ENCODE measurements at regions not wholly inside any gene's neighbourhood (a gene's known extent, or its start where the extent isn't known, plus 50 kb on each side); places are given as distances from the start of the nearest gene placed in this dataset.

DNA sequence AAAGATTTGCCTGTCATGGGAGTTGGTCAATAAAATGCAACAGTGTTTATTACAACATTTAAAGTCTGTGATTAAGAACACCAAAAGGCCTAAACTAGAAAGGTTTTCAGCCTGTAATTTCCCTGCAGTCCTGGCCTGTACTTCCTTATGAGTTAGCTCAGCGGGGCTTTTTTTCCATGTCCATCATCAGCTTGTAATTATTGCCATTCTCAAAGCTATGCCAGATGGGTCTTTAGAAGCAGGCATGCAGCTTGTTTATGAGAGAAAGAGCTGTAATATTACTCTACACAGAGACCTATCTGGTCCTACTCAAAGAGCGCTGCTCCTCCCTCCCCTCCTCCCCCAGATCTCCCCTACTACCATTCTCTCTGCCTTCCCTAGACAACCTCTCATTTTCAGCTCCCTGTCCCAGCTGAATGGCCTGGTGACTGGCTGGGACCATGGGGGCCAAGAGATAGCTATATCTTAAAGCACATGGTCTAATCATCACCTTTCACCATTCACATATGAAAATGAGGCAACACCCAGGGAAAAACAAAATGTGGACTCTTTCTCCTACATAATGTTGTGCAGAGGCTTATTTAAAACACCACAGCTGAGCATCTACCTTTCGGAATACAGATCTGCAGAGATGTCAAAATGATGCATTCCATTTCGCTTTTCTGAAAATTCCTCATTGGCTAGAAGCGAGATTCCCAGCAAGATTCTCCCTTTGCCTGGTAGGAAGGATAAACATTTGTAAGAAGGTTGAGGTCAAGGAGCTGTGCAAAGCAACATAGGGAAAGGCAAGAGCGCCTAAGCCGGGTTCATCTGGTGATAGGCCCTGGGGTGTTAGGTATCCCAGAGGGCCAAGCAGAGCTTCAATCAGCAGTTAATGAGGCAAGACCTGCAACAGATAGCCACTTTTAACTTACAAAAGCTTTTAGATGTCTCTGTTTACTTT is 209.7 kb upstream of the CDKN3 start:
- no peak overlapping the region for H3K27ac Mint-ChIP-seq
- CTCF ChIA-PET, result interaction anchor here (1.8 kb wide), 1 partner anchor 12 kb away, joined by 10 read pairs; no protein-coding TSS in a partner anchor

GRCh38 chr14:54188064-54188666 is 208.6 kb upstream of the CDKN3 start:
- CTCF ChIA-PET, result interaction anchor here (1.8 kb wide), 1 partner anchor 13 kb away, joined by 10 read pairs; no protein-coding TSS in a partner anchor
- Mint-ChIP-seq H3K4me3 (no peak overlapping the region), H3K36me3 (no peaks in the 10 kb centered on the region)

More for the DNA sequence above, 209.7 kb upstream of the CDKN3 start:
- Mint-ChIP-seq H3K4me3 (no peak overlapping the region), H3K27me3 (peaks cover 6% of the 10 kb centered on the region), H3K4me1 (peaks cover 6% of the 10 kb centered on the region), H3K9me3 (no peaks in the 10 kb centered on the region), H3K36me3 (no peaks in the 10 kb centered on the region)
- no peak for DNase-seq

DNA sequence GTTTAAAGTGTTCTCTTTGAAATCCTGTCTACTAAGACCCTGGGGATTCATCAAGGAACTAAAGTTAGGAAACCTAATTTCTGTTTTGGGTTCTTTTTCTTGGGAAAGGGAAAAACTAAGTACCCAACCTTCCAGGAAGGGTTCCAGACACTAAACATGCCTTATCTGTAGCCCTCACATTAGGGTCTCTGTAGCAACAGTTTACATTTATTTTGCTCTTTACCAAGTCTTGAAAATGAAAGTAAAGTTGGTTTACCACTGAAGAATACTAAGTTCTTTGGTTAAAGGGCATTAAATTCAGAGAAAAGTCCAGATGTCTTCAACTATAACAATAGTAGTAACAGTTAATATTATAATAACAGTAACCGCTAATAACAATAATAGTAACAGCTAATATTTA is 207.5 kb upstream of the CDKN3 start:
- H3K27ac Mint-ChIP-seq, result no peak overlapping the region
- no peaks in the 10 kb centered on the region for H3K36me3 Mint-ChIP-seq
- no peak overlapping the region for H3K4me3 Mint-ChIP-seq
- no peaks in the 10 kb centered on the region for H3K9me3 Mint-ChIP-seq
- CTCF ChIA-PET, result interaction anchor here (0.7 kb wide), 1 partner anchor 140 kb away, joined by 3 read pairs; no protein-coding TSS in a partner anchor
- H3K4me1 Mint-ChIP-seq, result peaks cover 6% of the 10 kb centered on the region
- no peaks in the 10 kb centered on the region for H3K27me3 Mint-ChIP-seq
- DNase-seq, result no peak

More at GRCh38 chr14:54188064-54188666, 208.6 kb upstream of the CDKN3 start:
- no peaks in the 10 kb centered on the region for H3K27me3 Mint-ChIP-seq
- H3K4me1 Mint-ChIP-seq, result peaks cover 6% of the 10 kb centered on the region
- no peaks in the 10 kb centered on the region for H3K9me3 Mint-ChIP-seq
- no peak overlapping the region for H3K27ac Mint-ChIP-seq
- DNase-seq, result no peak

GRCh38 chr14:54189748-54190354 is 207.0 kb upstream of the CDKN3 start:
- no peaks in the 10 kb centered on the region for H3K9me3 Mint-ChIP-seq
- no peak for DNase-seq
- H3K36me3 Mint-ChIP-seq, result no peaks in the 10 kb centered on the region
- H3K4me1 Mint-ChIP-seq, result peaks cover 6% of the 10 kb centered on the region
- H3K4me3 Mint-ChIP-seq, result no peak overlapping the region
- H3K27ac Mint-ChIP-seq, result no peak overlapping the region
- CTCF ChIA-PET, result interaction anchor here (0.6 to 0.7 kb wide), 2 partner anchors 139 to 279 kb away, joined by 3 to 5 read pairs; no protein-coding TSS in a partner anchor
- no peaks in the 10 kb centered on the region for H3K27me3 Mint-ChIP-seq

DNA sequence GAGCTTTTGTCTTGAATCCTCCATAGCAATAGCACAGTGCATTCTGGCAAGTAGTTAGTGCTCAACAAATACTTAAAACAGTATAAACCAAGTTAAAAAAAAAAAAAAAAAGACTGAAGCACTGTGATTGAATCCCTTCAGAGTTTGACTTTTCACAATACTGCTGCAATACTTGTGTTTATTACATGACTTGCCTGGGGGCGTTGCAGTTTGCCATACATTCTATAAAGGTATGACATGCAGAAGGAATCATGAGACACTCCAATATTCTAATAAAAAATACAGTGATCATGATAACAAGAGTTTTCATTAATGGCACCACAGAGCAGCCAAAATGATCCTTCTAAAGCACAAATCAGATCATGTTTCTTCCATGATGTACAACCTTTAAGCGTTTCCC is 205.0 kb upstream of the CDKN3 start:
- Mint-ChIP-seq H3K4me1 (peaks cover 6% of the 10 kb centered on the region), H3K9me3 (no peaks in the 10 kb centered on the region), H3K27ac (no peak overlapping the region), H3K27me3 (no peaks in the 10 kb centered on the region), H3K4me3 (no peak overlapping the region), H3K36me3 (no peaks in the 10 kb centered on the region)
- no peak for DNase-seq
- CTCF ChIA-PET, result no interaction called here

DNA sequence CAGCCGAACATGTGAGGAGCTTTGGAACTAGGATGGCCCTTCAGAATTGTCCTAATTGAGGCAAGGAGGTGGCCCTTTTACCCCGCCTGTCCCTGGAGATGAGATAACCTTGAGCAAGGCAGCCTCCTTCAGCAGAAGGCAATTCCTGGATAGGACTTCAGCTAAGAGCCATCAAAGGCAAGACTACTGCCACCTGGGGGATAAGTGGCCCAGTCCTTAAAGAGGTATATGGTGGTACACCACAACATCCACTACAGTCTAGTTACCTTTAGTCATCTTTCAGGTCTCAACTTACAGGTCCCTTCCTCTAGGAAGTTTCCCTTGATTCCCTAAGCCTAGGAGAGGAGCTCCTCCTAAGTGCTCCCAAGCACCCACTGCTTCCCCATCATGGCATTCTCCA is 204.2 kb upstream of the CDKN3 start:
- Mint-ChIP-seq H3K27me3 (no peaks in the 10 kb centered on the region), H3K9me3 (no peaks in the 10 kb centered on the region), H3K36me3 (no peaks in the 10 kb centered on the region), H3K4me3 (no peak overlapping the region), H3K4me1 (peaks cover 6% of the 10 kb centered on the region), H3K27ac (no peak overlapping the region)
- no peak for DNase-seq
- CTCF ChIA-PET, result no interaction called here

DNA sequence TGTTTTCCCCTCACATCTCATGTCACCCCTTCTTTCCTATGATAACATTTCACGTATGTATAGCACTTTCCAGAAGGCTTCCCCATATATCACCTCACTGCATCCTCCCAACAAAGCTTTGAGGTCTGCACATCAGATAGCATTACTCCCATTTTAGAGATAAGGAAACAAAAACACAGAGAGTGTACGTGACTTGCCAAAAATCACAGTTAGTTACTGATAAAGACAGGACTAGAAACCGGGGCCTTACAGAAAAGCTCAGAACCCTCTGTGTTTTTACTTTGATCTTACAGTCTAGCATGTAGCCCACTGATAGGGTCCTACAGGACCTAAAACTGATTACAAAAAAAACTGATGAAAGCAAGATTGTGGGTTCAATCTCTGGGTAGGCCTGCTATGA is 202.9 kb upstream of the CDKN3 start:
- Mint-ChIP-seq H3K27me3 (no peaks in the 10 kb centered on the region), H3K36me3 (no peaks in the 10 kb centered on the region), H3K4me1 (peaks cover 6% of the 10 kb centered on the region), H3K9me3 (no peaks in the 10 kb centered on the region), H3K4me3 (no peak overlapping the region), H3K27ac (no peak overlapping the region)
- CTCF ChIA-PET, result interaction anchor here (0.6 kb wide), 1 partner anchor 17 kb away, joined by 3 read pairs; no protein-coding TSS in a partner anchor
- no peak for DNase-seq

DNA sequence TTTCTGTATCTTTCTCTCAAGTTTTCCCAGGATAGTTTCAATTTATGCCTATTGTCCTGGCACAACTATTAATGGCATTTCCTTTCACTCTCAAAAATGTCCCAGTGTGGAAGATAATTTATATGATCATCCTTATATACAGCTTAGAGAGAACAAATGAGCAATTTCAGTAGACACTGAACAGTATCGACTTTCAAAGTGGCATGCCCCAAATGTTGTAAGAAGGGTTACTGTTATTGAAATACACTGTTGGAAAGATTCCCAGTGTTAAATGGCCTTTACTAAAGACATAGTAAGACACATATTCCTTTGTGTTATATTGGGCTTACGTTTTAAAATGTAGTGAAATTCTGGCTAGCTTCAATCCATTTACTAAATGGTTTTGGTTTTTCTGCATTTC is 202.3 kb upstream of the CDKN3 start:
- Mint-ChIP-seq H3K36me3 (no peaks in the 10 kb centered on the region), H3K27ac (no peak overlapping the region), H3K27me3 (no peaks in the 10 kb centered on the region), H3K4me3 (no peak overlapping the region), H3K4me1 (peaks cover 6% of the 10 kb centered on the region), H3K9me3 (no peaks in the 10 kb centered on the region)
- CTCF ChIA-PET, result no interaction called here
- no peak for DNase-seq

- CTCF ChIA-PET, result no interaction called here
- no peaks in the 10 kb centered on the region for H3K27me3 Mint-ChIP-seq
- H3K4me3 Mint-ChIP-seq, result no peak overlapping the region
- no peaks in the 10 kb centered on the region for H3K9me3 Mint-ChIP-seq
- H3K4me1 Mint-ChIP-seq, result no peaks in the 10 kb centered on the region
- H3K27ac Mint-ChIP-seq, result no peak overlapping the region
- no peak for DNase-seq
- H3K36me3 Mint-ChIP-seq, result no peaks in the 10 kb centered on the region
These were observed 199.4 kb upstream of the CDKN3 start for GRCh38 chr14:54197369-54197768.

DNA sequence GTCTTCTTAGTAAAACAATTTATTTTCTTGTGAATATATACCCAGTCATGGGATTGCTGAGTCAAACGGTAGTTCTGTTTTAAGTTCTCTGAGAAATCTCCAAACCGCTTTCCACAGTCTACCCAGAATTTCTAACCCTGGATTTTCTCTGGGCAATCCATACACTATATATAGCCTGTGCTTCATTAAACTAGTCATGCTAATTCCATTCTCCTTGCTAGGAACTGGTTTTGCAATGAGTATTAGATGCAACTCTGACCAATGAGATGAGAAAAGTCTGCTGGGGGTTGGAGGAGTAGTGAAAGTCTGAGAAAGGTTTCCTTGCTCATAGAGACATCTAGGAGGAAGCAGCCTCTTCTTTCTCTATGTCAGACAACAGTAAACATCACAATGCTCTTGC is 196.1 kb upstream of the CDKN3 start:
- no peaks in the 10 kb centered on the region for H3K27me3 Mint-ChIP-seq
- CTCF ChIA-PET, result no interaction called here
- H3K4me1 Mint-ChIP-seq, result no peaks in the 10 kb centered on the region
- no peak overlapping the region for H3K27ac Mint-ChIP-seq
- no peaks in the 10 kb centered on the region for H3K9me3 Mint-ChIP-seq
- no peak for DNase-seq
- H3K36me3 Mint-ChIP-seq, result no peaks in the 10 kb centered on the region
- no peak overlapping the region for H3K4me3 Mint-ChIP-seq

DNA sequence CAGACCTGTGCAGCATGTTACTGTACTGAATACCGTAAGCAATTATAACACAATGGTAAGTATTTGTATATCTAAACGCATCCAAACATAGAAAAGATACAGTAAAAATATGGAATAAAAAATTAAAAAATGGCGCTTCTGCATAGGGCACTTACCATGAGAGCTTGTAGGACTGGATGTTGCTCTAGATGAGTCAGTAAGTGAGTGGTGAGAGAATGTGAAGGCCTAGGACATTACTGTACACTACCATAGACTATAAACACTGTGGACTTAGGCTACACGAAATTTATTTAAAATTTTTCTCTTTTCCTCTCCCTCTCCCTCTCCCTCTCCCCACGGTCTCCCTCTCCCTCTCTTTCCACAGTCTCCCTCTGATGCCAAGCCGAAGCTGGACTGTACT is 194.5 kb upstream of the CDKN3 start:
- CTCF ChIA-PET, result no interaction called here
- H3K27ac Mint-ChIP-seq, result no peak overlapping the region
- no peak for DNase-seq
- H3K4me3 Mint-ChIP-seq, result no peak overlapping the region
- H3K9me3 Mint-ChIP-seq, result no peaks in the 10 kb centered on the region
- H3K27me3 Mint-ChIP-seq, result no peaks in the 10 kb centered on the region
- no peaks in the 10 kb centered on the region for H3K36me3 Mint-ChIP-seq
- no peaks in the 10 kb centered on the region for H3K4me1 Mint-ChIP-seq

- Mint-ChIP-seq H3K9me3 (no peaks in the 10 kb centered on the region), H3K27me3 (peaks cover 8% of the 10 kb centered on the region), H3K36me3 (no peaks in the 10 kb centered on the region), H3K4me3 (no peak overlapping the region), H3K27ac (no peak overlapping the region), H3K4me1 (no peaks in the 10 kb centered on the region)
- CTCF ChIA-PET, result interaction anchor here (0.7 kb wide), 1 partner anchor 141 kb away, joined by 3 read pairs; no protein-coding TSS in a partner anchor
- no peak for DNase-seq
These were observed 190.3 kb upstream of the CDKN3 start for GRCh38 chr14:54206516-54206915.

- Mint-ChIP-seq H3K36me3 (no peaks in the 10 kb centered on the region), H3K4me3 (no peak overlapping the region), H3K27ac (no peak overlapping the region), H3K27me3 (peaks cover 8% of the 10 kb centered on the region), H3K9me3 (no peaks in the 10 kb centered on the region), H3K4me1 (no peaks in the 10 kb centered on the region)
- DNase-seq, result no peak
- CTCF ChIA-PET, result interaction anchor here (0.7 kb wide), 1 partner anchor 141 kb away, joined by 3 read pairs; no protein-coding TSS in a partner anchor
These were observed 189.7 kb upstream of the CDKN3 start for GRCh38 chr14:54207075-54207474.

All from activated naive CD4-positive, alpha-beta T cell treated with anti-CD3 and anti-CD28 coated beads, Interleukin-2, amount 10 ng/mL, durations not matched to agents 7 days and 5 days (primary cell).